GM19468 (cell line): ENCODE measurements at regions not wholly inside any gene's neighbourhood (a gene's known extent, or its start where the extent isn't known, plus 50 kb on each side); places are given as distances from the start of the nearest gene placed in this dataset.

Experiments used
- ATAC-seq: cut with Tn5 transposase; IDR thresholded peaks from one replicate; pipeline ENCODE4 v1.9.1; 2021; ENCODE audit warnings: mild to moderate bottlenecking, moderate library complexity, moderate number of reproducible peaks; ENCODE audit not compliant: unreplicated experiment; ENCODE audit errors: extremely low read depth

DNA sequence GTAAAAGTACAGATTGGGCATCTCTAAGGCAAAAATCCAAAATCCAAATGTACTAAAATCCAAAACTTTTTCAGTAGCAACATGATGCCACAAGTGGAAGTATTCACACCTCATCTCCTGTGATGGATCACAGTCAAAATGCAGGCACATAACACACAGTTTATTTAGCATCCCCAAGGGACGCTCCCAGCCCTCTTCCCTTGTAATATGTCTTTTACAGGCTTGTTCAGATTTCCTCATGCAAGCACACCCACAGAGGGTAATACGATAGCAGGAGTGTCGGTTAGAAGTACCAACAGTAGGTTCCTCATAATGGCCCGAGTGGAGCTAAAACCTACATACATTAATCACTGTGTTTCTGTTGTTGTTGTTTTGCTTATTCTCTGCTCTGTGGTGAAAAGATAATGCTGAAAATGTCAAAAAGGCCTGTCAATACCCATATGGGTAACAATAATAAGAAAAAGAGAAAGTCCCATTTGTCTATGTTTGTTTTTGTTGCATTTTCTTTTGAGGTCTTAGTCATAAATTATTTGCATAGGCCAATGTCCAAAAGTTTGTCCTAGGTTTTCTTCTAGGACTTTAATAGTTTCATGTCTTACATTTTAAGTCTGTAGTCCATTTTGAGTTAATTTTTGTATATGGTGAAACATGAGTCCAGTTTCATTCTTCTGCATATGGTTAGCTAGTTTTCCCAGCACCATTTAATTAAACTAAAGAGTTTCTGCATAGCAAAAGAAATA lies 133.1 kb downstream of the LRIG3 start:
- no peak for ATAC-seq

DNA sequence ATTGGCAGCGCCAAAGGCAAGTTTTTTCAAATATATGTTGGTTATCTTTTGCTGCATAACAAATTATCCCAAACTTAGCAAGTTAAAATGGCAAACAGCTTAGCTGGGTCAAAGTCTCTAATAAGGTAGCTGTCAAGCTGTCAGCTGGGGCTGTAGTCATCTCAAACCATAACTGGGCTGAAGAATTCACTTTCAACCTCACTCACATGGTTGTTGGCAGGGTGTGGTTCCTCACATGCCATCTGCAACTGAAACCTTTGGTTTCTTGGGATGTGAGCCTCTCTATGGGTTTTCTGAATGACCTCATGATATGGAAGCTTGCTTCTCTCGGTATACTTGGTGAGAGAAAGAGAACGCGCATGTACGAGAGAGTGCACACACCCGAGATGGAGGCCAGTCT lies 125.4 kb downstream of the LRIG3 start:
- ATAC-seq = no peak

DNA sequence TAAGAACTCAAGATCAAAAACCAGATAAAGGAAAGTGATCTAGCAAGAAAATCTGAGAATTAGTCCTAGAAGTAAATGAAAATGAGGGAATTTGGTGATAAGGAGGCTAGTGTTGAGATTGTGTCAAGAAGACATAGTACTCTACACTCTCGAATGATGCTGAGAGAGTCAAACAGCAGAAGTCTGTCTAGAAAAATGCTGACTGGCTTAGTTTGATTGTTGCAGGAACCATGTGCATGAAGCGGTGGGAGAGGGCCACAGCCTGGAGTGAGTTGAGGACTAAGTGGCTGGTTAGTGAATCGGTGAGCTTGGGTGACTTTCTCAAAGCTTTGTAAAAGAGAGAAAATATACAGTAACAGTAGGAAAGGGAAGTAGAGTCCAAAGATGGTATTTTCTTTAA lies 124.5 kb downstream of the LRIG3 start:
- no peak for ATAC-seq

DNA sequence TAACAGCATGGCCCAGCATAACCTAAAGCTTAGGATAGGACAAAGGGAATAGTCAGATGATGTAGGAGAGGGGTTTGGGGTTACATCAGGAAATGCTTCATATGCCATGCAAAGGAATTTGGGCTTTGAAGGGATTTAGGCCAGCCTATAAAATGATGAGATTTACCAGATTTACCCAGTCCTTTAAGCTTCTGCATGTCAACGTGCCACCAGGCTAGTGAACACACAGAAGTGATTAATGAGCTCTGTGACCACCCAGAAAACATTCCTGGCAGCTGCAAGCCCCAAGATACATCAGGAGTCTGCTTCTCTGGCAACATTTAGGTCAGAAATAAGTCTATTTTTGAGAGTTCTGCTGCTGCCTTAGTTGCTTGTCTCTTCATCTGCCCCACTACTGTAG lies 118.3 kb downstream of the LRIG3 start:
- ATAC-seq = no peak

DNA sequence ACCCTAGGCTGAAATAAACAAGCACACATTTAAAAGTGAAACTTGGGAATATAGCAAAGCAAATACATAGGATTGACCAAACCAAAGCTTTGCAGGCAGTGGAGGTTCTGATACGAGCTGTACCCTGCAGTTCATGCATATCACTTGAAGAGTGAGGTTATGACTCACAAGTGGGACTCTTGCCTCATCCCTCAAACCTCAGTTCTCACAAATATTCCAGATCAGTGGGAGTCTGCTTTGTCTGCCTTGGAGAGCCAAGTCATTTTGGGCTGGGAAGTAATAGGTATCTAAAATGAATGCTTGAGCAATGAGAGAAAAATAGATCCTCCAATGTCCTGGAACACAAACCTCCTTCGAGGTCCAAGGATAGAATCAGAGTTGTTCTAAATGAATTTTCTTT lies 116.4 kb downstream of the LRIG3 start:
- ATAC-seq = no peak

DNA sequence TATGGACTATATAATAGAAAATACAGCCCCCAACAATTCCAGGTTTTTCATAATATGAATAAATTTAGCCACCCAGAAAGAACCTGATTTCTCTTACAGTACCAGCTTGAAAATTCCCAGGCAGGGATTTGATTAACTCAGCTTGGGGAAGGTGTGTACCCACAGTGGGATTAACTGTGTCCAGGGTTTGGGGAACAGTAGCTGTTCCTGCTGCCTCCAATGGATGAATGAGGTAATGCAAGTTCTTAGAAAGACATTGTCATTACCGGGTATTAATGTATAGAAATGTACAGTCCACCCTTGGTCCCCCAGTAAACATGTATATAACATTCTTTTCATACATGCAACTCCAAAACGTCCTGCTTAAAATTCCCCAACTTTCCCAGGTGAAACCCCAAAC lies 115.6 kb downstream of the LRIG3 start:
- ATAC-seq = no peak

DNA sequence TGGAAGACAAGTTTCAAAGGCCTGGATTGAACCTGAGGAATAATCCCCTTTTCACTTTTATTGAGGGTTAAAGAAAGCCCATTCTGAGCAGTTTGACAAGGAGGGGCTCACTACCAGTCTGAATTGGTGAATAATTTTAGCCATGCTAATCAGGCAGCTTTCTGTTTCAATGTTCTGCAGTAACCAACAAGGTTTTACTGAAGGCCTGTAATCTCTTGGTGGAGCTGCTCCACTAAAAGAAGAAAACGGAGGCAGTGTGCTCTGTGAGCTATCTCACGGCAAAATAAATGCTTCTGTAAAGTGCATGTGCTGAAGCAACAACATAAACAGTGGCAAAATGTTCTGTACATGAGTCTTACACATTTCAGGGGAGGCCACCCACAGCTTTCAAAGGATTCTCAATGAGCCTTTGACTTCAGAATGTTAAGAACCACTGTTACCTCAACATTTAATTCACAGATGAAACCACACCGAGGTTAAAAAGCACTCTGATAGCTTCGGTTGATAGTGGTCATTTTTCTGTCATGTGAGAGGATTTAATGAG lies 111.2 kb downstream of the LRIG3 start:
- ATAC-seq = no peak

DNA sequence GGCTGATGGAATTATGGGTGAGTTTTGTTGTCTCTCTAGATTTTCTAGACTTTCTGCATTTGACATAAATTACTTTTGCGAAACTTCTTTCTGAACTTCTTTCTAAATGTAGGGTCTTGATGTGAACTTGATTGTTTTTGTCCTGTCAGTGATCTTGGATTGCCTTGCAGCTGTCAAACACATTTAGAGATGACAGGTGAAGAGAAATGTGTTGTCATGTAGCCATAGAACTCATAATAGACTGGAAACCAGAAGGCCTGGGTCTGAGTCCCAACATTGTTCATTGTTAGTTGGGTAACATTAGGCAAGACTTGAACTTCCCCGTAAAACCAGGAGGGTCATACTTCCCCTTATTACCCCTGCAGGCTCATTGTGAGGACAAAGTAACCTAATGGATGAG lies 109.0 kb downstream of the LRIG3 start:
- no peak for ATAC-seq

DNA sequence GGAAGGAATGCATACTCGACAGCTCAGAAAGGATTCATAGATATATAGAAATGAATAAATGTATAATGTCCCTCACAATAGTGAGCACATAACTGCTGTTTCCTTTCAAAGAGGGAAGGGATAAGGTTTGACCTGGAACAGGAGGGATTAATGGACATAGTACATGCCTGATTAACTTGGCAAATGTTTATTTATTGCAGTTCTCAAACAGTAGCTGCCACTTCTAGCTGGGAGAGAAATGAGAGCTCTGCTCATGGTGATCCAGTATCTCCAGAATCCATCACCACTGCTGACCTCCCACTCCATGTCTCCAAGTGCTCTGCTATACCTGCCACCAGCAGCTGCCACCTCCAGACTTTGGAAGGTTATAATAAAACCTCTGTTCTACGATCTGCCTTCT lies 108.1 kb downstream of the LRIG3 start:
- ATAC-seq = no peak

DNA sequence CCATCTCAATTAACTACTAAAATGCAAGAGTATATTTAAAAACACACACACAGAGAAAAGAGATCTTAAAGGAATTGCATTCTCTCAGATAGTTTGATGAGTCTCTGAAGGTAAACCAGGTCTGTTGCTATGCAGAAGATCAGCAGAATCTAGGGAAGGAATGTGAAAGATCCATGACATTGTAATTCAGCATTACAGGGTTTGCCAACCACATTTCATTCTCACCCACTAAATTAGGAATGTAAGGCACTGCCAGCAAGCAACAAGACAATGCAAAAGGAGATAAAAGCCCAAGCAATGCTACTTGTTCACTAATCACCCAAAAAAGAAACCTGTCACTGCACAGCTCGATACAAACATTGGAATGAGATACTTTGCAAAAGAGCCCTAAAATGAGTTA lies 106.3 kb downstream of the LRIG3 start:
- no peak for ATAC-seq

DNA sequence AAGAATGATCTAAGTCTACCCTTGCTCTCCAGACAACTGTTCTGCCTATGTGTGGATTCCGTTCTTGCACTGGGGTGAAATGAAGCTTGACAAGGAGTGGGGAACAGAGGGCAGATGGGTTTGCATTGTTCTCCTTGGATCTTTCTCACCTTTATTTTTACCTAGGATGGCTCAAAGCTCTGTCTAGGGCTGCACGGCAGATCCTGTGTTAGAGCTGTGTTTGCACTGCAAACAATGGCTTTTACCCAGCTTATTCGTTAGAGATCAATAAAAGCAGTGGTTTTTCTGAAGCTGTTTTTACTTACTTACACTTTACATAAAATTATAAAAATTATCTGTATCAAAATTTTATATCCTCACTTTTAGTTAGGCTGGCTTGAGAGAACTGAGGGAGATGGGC lies 105.1 kb downstream of the LRIG3 start:
- no peak for ATAC-seq

DNA sequence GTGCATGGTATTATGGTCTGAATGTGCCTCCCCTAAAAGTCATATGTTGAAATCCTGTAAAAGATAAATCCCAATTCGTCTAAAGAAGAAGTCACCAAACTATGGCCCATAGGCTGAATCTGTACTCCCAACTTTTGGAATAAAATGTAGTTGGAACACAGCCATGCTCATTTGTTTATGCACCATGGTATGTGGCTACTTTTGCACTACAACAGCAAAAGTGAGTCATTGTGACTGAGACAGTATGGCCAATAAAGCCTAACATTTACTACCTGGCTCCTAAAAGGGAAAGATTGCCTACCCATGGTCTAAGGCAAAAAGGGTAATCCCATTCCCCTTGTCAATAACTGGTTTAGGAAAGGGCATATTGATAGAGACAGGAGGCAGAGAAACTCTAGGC lies 101.8 kb downstream of the LRIG3 start:
- ATAC-seq = no peak

DNA sequence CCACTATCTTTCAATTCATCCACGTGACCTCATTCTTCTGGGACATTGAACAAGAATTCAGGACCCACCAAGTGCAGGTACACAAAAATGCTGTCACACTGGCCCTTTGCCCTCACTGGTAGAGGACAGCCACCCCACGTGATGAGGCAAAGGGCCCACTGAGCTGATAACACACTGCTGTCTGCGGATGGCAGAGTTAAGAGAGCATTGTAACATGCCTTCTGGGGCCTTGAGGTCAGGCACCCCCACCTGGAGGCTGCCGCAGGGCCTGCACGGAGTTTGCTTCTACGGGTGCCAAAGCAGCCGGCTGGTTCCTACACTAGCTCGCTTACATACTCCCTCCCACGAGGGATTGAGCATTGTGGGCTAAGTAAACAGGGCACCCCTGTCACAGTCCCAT lies 101.0 kb downstream of the LRIG3 start:
- no peak for ATAC-seq

DNA sequence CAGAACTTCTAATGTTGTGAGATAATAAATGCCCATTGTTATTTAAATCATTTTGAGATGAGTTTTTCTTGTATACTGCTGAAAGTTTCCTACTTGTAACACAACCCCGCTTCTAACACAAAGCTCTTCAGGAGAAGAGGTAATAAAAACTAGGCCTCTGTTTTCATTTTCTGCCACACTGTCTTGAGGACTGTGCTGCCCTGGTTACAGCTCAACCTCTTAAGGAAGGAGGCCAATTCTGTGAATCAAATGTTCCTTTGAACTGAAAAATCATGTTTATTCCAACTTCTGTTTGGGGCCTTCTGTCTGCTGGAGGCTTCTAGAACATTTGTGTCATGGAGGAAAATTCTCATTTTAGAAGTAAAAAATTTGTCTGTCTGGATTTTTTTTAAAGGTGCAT lies 100.3 kb downstream of the LRIG3 start:
- no peak for ATAC-seq
